VCaP (cell line): ENCODE measurements at regions not wholly inside any gene's neighbourhood (a gene's known extent, or its start where the extent isn't known, plus 50 kb on each side); places are given as distances from the start of the nearest gene placed in this dataset.
"Not testable (repeated sequence)": the region's sequence is repeated elsewhere in the genome, so short reads cannot be mapped to it uniquely, and the experiment has no call there.

Experiments used
- H3K27ac ChIP-seq: fragments of 450-650 bp; 2 replicates; pipeline ENCODE4 v1.5.1; 2017
- TF ChIP-seq, protein P1 (sequence below): fragments of 450-650 bp; conservative IDR thresholded peaks from 2 replicates; pipeline ENCODE4 v1.5.1; 2017; ENCODE audit warnings: mild to moderate bottlenecking, moderate library complexity

DNA sequence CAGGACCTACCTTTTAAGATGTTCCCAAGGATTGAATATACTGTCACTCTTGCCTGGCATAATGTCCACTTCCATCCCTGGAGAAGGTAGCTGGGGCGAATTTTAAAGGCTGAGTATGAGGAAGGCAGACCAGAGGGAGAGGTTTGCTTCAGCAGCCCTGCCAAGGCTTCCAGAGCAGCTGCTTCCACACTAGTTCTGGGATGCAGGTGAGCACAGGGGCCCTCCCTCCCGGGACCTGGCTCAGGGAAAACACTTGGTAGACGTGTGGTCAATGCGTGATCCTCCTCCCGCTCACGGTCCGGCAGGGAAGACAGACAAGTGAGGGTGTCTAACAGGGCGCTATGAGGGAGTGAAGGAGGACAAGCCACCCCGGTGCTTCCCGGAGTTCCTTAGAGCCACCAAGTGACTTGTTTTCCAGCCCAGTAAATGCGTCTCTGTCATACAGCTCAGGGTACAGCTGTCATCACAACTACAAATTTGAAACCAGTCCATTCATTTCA lies 327.6 kb downstream of the ARRDC4 start:
- no peak overlapping the region for H3K27ac ChIP-seq
- TF ChIP-seq, protein P1, sequence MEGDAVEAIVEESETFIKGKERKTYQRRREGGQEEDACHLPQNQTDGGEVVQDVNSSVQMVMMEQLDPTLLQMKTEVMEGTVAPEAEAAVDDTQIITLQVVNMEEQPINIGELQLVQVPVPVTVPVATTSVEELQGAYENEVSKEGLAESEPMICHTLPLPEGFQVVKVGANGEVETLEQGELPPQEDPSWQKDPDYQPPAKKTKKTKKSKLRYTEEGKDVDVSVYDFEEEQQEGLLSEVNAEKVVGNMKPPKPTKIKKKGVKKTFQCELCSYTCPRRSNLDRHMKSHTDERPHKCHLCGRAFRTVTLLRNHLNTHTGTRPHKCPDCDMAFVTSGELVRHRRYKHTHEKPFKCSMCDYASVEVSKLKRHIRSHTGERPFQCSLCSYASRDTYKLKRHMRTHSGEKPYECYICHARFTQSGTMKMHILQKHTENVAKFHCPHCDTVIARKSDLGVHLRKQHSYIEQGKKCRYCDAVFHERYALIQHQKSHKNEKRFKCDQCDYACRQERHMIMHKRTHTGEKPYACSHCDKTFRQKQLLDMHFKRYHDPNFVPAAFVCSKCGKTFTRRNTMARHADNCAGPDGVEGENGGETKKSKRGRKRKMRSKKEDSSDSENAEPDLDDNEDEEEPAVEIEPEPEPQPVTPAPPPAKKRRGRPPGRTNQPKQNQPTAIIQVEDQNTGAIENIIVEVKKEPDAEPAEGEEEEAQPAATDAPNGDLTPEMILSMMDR, result no peak

DNA sequence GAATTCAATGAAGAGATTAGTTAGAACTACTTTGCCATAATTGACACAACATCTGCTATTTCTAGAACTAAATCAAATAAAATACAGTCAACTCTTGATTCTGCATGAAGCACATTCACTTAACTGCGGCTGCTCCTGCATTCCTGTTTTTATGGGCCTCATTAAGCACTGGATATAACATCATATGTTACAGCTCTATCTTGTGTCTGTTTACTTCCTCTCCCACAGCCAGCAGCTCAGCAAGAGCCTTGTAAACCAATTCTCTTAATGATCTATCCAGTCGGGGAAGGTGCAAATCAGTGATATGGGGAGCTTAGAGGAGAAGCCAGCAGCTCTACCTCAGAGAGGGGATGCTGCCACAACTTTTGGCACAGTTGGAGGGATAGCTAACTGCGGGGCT lies 329.2 kb downstream of the ARRDC4 start:
- TF ChIP-seq, protein P1, result no peak
- no peak overlapping the region for H3K27ac ChIP-seq

DNA sequence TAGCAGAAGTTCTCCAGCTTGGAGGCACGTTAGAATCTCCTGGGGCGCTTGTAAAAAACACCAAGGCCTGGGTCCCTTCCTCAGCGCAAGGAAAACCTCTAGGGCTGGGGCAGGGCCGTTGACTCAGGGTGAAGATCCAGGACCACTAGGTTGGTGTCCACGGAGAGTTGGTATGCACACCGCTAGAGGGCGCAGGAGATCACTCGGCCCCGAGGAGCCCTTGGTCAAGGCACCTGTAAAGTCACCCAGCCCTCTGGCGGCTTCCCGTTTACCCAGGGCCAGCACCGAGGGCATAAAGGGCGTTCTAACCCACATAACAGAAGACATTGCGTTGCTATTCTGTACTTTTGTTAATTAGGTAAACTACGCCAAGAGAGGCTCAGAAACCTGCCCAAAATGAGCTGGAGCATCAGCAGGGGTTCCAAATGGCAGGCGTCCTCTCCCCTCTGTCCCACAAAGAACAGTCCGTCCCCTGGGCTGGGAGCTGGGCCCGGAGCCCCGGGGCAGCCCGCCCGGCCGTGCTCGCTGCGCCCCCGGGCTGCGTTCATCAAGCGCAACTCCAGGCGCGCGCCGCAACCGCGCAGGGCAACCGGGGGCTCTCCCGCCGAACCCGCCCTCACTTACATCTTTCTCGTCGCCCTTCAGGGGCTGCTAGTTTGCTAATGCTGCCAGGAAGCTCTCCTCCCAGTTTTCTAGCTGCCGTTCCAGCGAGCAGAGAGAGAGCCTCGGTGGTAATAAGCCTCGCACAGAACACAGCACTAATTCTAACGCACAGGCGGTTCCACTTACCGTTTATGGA lies 332.1 kb downstream of the ARRDC4 start:
- TF ChIP-seq, protein P1, result peak; percentile 91
- no peak overlapping the region for H3K27ac ChIP-seq

DNA sequence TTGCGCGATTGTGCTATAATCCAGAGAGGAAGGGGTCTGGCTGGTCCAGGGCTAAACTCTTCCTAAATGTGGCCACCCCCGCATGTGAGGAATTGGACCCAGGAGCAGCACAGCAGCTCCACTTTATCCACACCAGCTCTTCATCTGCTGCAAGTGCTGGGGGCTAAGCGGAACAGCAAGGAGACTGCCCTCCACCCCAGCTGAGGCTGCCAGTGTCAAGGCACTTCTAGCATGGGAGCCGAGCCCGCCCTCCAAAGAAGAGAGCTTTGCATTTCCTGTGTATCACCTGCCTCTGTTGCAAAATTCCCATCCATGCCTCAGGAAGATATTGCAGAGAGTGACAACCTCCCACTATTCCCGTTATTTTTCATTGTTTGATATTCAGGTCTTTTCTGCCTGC lies 333.6 kb downstream of the ARRDC4 start:
- TF ChIP-seq, protein P1, result no peak
- no peak overlapping the region for H3K27ac ChIP-seq

DNA sequence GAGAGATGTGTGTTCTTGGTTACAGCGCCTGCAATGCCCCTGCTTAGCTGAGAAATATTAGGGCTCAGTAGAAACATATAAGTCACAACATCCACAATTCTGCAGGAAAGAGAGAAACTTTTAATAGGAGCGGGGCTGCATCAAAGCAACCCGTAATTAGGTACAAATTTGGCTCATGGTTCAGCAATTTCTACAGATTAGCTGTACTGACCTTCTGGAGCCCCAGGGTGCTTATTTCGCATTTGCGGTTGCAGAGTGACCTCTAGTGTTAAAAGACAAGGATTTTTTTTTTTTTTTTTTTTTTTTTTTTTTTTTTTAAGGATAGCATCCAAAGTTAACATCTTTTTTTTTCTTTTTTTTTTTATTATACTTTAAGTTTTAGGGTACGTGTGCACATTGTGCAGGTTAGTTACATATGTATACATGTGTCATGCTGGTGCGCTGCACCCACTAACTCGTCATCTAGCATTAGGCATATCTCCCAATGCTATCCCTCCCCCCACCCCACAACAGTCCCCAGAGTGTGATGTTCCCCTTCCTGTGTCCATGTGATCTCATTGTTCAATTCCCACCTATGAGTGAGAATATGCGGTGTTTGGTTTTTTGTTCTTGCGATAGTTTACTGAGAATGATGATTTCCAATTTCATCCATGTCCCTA lies 334.7 kb downstream of the ARRDC4 start:
- H3K27ac ChIP-seq, result not testable (repeated sequence)
- TF ChIP-seq, protein P1, result peak; percentile 79

DNA sequence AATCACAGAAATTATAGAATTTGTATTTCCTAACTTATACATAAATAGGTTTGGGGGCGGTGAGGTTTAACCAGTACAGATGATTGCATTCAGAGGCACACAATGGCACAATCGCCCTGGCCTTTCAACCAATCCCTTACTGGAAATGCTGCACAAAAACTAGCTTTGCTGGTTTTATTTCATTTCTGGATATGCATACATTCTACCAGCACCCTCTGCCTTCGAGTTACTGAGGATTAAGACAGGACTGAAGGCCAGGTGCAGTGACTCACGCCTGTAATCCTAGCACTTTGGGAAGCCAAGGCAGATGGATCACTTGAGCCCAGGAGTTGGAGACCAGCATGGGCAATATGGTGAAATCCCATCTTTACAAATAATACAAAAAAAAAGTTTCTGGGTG lies 336.1 kb downstream of the ARRDC4 start:
- TF ChIP-seq, protein P1, result no peak

DNA sequence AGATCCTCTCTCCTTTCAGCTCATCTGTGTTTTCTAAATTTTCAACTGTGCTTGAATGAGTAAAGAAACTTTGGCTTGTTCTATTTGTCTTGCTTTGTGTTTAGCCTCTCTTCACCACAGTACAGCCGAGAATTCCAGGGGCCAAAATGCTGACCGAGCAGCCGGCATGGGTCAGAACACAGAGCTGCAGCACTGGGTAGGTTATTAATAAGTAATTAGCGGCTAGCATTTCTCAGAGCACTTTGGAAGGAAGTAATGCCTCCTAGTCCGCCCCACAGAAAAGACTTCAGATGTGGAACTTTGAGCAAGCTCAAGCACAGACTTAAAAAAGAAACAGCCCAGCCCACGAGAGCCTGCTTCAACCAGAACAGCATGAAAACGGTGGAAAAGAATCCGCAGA lies 343.9 kb downstream of the ARRDC4 start:
- TF ChIP-seq, protein P1, result no peak

More for the DNA sequence above, 336.1 kb downstream of the ARRDC4 start:
- no peak overlapping the region for H3K27ac ChIP-seq

More for the DNA sequence above, 343.9 kb downstream of the ARRDC4 start:
- H3K27ac ChIP-seq, result no peak overlapping the region
